HG02678 (cell line): ENCODE measurements at regions not wholly inside any gene's neighbourhood (a gene's known extent, or its start where the extent isn't known, plus 50 kb on each side); places are given as distances from the start of the nearest gene placed in this dataset.
"Not testable (repeated sequence)": the region's sequence is repeated elsewhere in the genome, so short reads cannot be mapped to it uniquely, and the experiment has no call there.

Experiments used
- ATAC-seq: cut with Tn5 transposase; IDR thresholded peaks from one replicate; pipeline ENCODE4 v1.9.1; 2021; ENCODE audit warnings: mild to moderate bottlenecking, moderate library complexity; ENCODE audit not compliant: unreplicated experiment

GRCh38 chr1:38153778-38154470 is 107.3 kb upstream of the POU3F1 start:
- ATAC-seq, result no peak

GRCh38 chr1:38153066-38153777 is 106.6 kb upstream of the POU3F1 start:
- no peak for ATAC-seq

GRCh38 chr1:38152351-38153065 is 105.9 kb upstream of the POU3F1 start:
- ATAC-seq, result no peak

GRCh38 chr1:38151399-38151798 is 104.8 kb upstream of the POU3F1 start:
- ATAC-seq, result no peak

GRCh38 chr1:38146079-38146478 is 99.5 kb upstream of the POU3F1 start:
- not testable (repeated sequence) for ATAC-seq

- ATAC-seq, result no peak
Observed at GRCh38 chr1:38142606-38143005, 96.0 kb upstream of the POU3F1 start.

GRCh38 chr1:38141483-38141882 is 94.9 kb upstream of the POU3F1 start:
- no peak for ATAC-seq

- no peak for ATAC-seq
Observed at GRCh38 chr1:38139738-38140487, 93.3 kb upstream of the POU3F1 start.

GRCh38 chr1:38138498-38139233 is 92.1 kb upstream of the POU3F1 start:
- ATAC-seq, result no peak

GRCh38 chr1:38137164-38137563 is 90.6 kb upstream of the POU3F1 start:
- no peak for ATAC-seq

- no peak for ATAC-seq
Observed at GRCh38 chr1:38135625-38136414, 89.2 kb upstream of the POU3F1 start.

GRCh38 chr1:38134294-38134755 is 87.7 kb upstream of the POU3F1 start:
- ATAC-seq, result no peak

GRCh38 chr1:38133756-38134155 is 87.2 kb upstream of the POU3F1 start:
- ATAC-seq, result no peak

GRCh38 chr1:38133304-38133703 is 86.7 kb upstream of the POU3F1 start:
- no peak for ATAC-seq

- ATAC-seq, result no peak
Observed at GRCh38 chr1:38132681-38133080, 86.1 kb upstream of the POU3F1 start.

- no peak for ATAC-seq
Observed at GRCh38 chr1:38131024-38131585, 84.5 kb upstream of the POU3F1 start.

- no peak for ATAC-seq
Observed at GRCh38 chr1:38129971-38130370, 83.4 kb upstream of the POU3F1 start.

GRCh38 chr1:38129473-38129872 is 82.9 kb upstream of the POU3F1 start:
- ATAC-seq, result no peak

- no peak for ATAC-seq
Observed at GRCh38 chr1:38128926-38129453, 82.4 kb upstream of the POU3F1 start.
